ENCODE measurements at regions not wholly inside any gene's neighbourhood (a gene's known extent, or its start where the extent isn't known, plus 50 kb on each side); places are given as distances from the start of the nearest gene placed in this dataset.

GRCh38 chr1:69510026-69510425 is 57.7 kb upstream of the LRRC7 start:
- Mint-ChIP-seq H3K9me3 (no peaks in the 10 kb centered on the region), H3K36me3 (ENCODE audit: low read depth) (no peaks in the 10 kb centered on the region), H3K27me3 (no peaks in the 10 kb centered on the region), H3K4me1 (no peaks in the 10 kb centered on the region), H3K4me3 (no peak overlapping the region), H3K27ac (no peak overlapping the region)
- ChIA-PET POLR2A (no interaction called here), CTCF (no interaction called here)
- no peak for DNase-seq

GRCh38 chr1:69511426-69512192 is 56.1 kb upstream of the LRRC7 start:
- H3K4me1 Mint-ChIP-seq, result no peaks in the 10 kb centered on the region
- POLR2A ChIA-PET, result no interaction called here
- no peak for DNase-seq
- no peaks in the 10 kb centered on the region for H3K36me3 Mint-ChIP-seq (ENCODE audit: low read depth)
- H3K4me3 Mint-ChIP-seq, result no peak overlapping the region
- CTCF ChIA-PET, result no interaction called here
- peaks cover 2% of the 10 kb centered on the region for H3K9me3 Mint-ChIP-seq
- H3K27me3 Mint-ChIP-seq, result no peaks in the 10 kb centered on the region
- H3K27ac Mint-ChIP-seq, result no peak overlapping the region

GRCh38 chr1:69513601-69514000 is 54.1 kb upstream of the LRRC7 start:
- ChIA-PET CTCF (no interaction called here), POLR2A (no interaction called here)
- Mint-ChIP-seq H3K4me1 (no peaks in the 10 kb centered on the region), H3K27me3 (no peaks in the 10 kb centered on the region), H3K4me3 (no peak overlapping the region), H3K27ac (no peak overlapping the region), H3K36me3 (ENCODE audit: low read depth) (no peaks in the 10 kb centered on the region), H3K9me3 (peaks cover 3% of the 10 kb centered on the region)
- DNase-seq, result no peak

Measured in activated CD4-positive, alpha-beta memory T cell treated with anti-CD3 and anti-CD28 coated beads, Interleukin-2, amount 10 ng/mL, durations not matched to agents 7 days and 5 days (primary cell).